ENCODE measurements at regions not wholly inside any gene's neighbourhood (a gene's known extent, or its start where the extent isn't known, plus 50 kb on each side); places are given as distances from the start of the nearest gene placed in this dataset.

- TF ChIP-seq POU6F1 (CRISPR knock-in tag; IDR thresholded peaks at IDR 0.05; ENCODE audit: borderline replicate concordance, low read depth), result no peak
- TF ChIP-seq ZNF8 (CRISPR knock-in tag; IDR thresholded peaks at IDR 0.05), result no peak
- TF ChIP-seq CSRNP3 (CRISPR knock-in tag; IDR thresholded peaks at IDR 0.05), result no peak
- no peak for TF ChIP-seq BACH2 (CRISPR knock-in tag; IDR thresholded peaks at IDR 0.05; ENCODE audit: borderline replicate concordance)
- no peak for TF ChIP-seq ZNF70 (CRISPR knock-in tag; IDR thresholded peaks at IDR 0.05)
- no peak for TF ChIP-seq SNAI2 (CRISPR knock-in tag; IDR thresholded peaks at IDR 0.05)
Observed at GRCh38 chr7:153327683-153328082, 568.1 kb downstream of the ACTR3B start (continued).

GRCh38 chr7:153331427-153331826, 571.9 kb downstream of the ACTR3B start:
- TF ChIP-seq ISL1 (CRISPR knock-in tag; IDR thresholded peaks at IDR 0.05) (no peak), TOX (CRISPR knock-in tag; IDR thresholded peaks at IDR 0.05; ENCODE audit: borderline replicate concordance) (no peak), ZNF565 (CRISPR knock-in tag; conservative IDR thresholded peaks at IDR 0.05; ENCODE audit: low read depth) (no peak), ZFP30 (CRISPR knock-in tag; IDR thresholded peaks at IDR 0.05) (no peak), CSDC2 (CRISPR knock-in tag; IDR thresholded peaks at IDR 0.05) (no peak), POU6F1 (CRISPR knock-in tag; IDR thresholded peaks at IDR 0.05; ENCODE audit: borderline replicate concordance, low read depth) (no peak), OSR1 (CRISPR knock-in tag; IDR thresholded peaks at IDR 0.05) (no peak), CSRNP3 (CRISPR knock-in tag; IDR thresholded peaks at IDR 0.05) (no peak), PPARA (CRISPR knock-in tag; IDR thresholded peaks at IDR 0.05; ENCODE audit: borderline replicate concordance) (no peak), TCF4 (CRISPR knock-in tag; IDR thresholded peaks at IDR 0.05; ENCODE audit: borderline replicate concordance) (no peak), GLIS3 (CRISPR knock-in tag; IDR thresholded peaks at IDR 0.05) (no peak), ZFP3 (CRISPR knock-in tag; IDR thresholded peaks at IDR 0.05) (no peak), TSHZ2 (CRISPR knock-in tag; IDR thresholded peaks at IDR 0.05) (no peak)
- ATAC-seq, result no peak

- TF ChIP-seq ZNF565 (CRISPR knock-in tag; conservative IDR thresholded peaks at IDR 0.05; ENCODE audit: low read depth) (no peak), CSDC2 (CRISPR knock-in tag; IDR thresholded peaks at IDR 0.05) (no peak), CSRNP3 (CRISPR knock-in tag; IDR thresholded peaks at IDR 0.05) (no peak), TOX (CRISPR knock-in tag; IDR thresholded peaks at IDR 0.05; ENCODE audit: borderline replicate concordance) (no peak), TSHZ2 (CRISPR knock-in tag; IDR thresholded peaks at IDR 0.05) (no peak), ZNF8 (CRISPR knock-in tag; IDR thresholded peaks at IDR 0.05) (no peak), BACH2 (CRISPR knock-in tag; IDR thresholded peaks at IDR 0.05; ENCODE audit: borderline replicate concordance) (no peak), RARB (CRISPR knock-in tag; IDR thresholded peaks at IDR 0.05) (no peak), ARNTL (CRISPR knock-in tag; IDR thresholded peaks at IDR 0.05; ENCODE audit: borderline replicate concordance, low read depth) (no peak)
- ATAC-seq, result no peak
Observed at GRCh38 chr7:153354071-153354470, 594.5 kb downstream of the ACTR3B start.

Data from SK-N-SH treated with all-trans-retinoic acid at 6 μM for 48 hours (cell line).